BLaER1 treated with 17β-estradiol and CSF1 and Interleukin-3, amounts not matched to agents 10 nM and 100 nM (cell line): ENCODE measurements at regions not wholly inside any gene's neighbourhood (a gene's known extent, or its start where the extent isn't known, plus 50 kb on each side); places are given as distances from the start of the nearest gene placed in this dataset.
"Not testable (repeated sequence)": the region's sequence is repeated elsewhere in the genome, so short reads cannot be mapped to it uniquely, and the experiment has no call there.

Experiments used
- H3K27ac ChIP-seq, 11 experiments: shearing (Covaris generic); formaldehyde crosslinking; 2 replicates each; pipeline ENCODE4 v1.8.1; 2022
- H3K27me3 ChIP-seq, 11 experiments: shearing (Covaris generic); formaldehyde crosslinking; 2 replicates each; pipeline ENCODE4 v1.8.1; 2022
- H3K36me3 ChIP-seq, 11 experiments: shearing (Covaris generic); formaldehyde crosslinking; 2 replicates each; pipeline ENCODE4 v1.8.1; 2022
- H3K4me1 ChIP-seq, 10 experiments: shearing (Covaris generic); formaldehyde crosslinking; 2 replicates each; pipeline ENCODE4 v1.8.1; 2022
- H3K4me2 ChIP-seq, 11 experiments: shearing (Covaris generic); formaldehyde crosslinking; 2 replicates each; pipeline ENCODE4 v1.8.1; 2022
- H3K4me3 ChIP-seq, 10 experiments: shearing (Covaris generic); formaldehyde crosslinking; 2 replicates each; pipeline ENCODE4 v1.8.1; 2022
- H3K9ac ChIP-seq, 11 experiments: shearing (Covaris generic); formaldehyde crosslinking; 2 replicates each; pipeline ENCODE4 v1.8.1; 2022
- H3K9me3 ChIP-seq, 11 experiments: shearing (Covaris generic); formaldehyde crosslinking; replicated peaks in 1 of 11; 2 replicates each; pipeline ENCODE4 v1.8.1; 2022
- H4K20me1 ChIP-seq, 11 experiments: shearing (Covaris generic); formaldehyde crosslinking; 2 replicates each; pipeline ENCODE4 v1.8.1; 2022
- Cebpa-rat ChIP-seq, 11 experiments: shearing (Covaris generic); IDR thresholded peaks; 2 replicates each; pipeline ENCODE4 v1.8.1; 2022

- Histone ChIP-seq H3K9me3 (peaks cover 0 to 2% (median 0%) of the 10 kb centered on the region in 11 experiments; a peak in 1 of 22 replicates), H3K4me1 (peaks cover 0 to 25% (median 13%) of the 10 kb centered on the region in 10 experiments; a peak in 13 of 20 replicates), H3K9ac (no peak overlapping the region), H3K4me3 (no peak overlapping the region), H3K4me2 (peak overlapping the region in 8 of 11 experiments; percentile 2 to 54 (median 36); a peak in 13 of 22 replicates), H3K36me3 (no peaks in the 10 kb centered on the region), H4K20me1 (no peaks in the 10 kb centered on the region), H3K27me3 (no peaks in the 10 kb centered on the region), H3K27ac (no peak overlapping the region)
- no peak for TF ChIP-seq Cebpa-rat (IDR thresholded peaks at IDR 0.05)
Observed at GRCh38 chr11:134724106-134724778, 312.2 kb upstream of the B3GAT1 start.

GRCh38 chr11:134720691-134721070 lies 308.6 kb upstream of the B3GAT1 start:
- H3K27me3 ChIP-seq, H3K36me3 ChIP-seq, H3K4me3 ChIP-seq, H3K27ac ChIP-seq, H3K9ac ChIP-seq, H3K4me2 ChIP-seq, H3K9me3 ChIP-seq, H4K20me1 ChIP-seq: not testable (repeated sequence)
- H3K4me1 ChIP-seq: peaks cover 0 to 15% (median 13%) of the 10 kb centered on the region in 10 experiments; a peak in 13 of 20 replicates

DNA sequence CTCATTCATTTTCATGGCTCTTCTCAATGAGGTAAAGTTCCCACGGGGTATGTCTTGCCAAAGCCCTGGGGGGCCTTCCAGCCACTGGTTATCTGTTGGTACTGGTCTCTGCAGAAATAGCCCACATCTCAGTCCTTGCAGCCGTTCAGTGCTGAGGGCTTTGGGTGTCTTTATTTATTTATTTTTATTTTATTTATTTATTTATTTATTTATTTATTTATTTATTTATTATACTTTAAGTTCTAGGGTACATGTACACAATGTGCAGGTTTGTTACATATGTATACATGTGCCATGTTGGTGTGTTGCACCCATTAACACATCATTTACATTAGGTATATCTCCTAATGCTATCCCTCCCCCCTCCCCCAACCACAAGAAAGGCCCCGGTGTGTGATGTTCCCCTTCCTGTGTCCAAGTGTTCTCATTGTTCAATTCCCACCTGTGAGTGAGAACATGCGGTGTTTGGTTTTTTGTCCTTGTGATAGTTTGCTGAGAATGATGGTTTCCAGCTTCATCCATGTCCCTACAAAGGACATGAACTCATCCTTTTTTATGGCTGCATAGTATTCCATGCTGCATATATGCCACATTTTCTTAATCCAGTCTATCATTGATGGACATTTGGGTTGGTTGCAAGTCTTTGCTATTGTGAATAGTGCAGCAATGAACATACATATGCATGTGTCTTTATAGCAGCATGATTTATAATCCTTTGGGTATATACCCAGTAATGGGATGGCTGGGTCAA lies 308.1 kb upstream of the B3GAT1 start:
- not testable (repeated sequence) for H3K4me1 ChIP-seq, H3K9me3 ChIP-seq, H3K4me2 ChIP-seq, H3K4me3 ChIP-seq, H3K36me3 ChIP-seq, H3K9ac ChIP-seq, H3K27me3 ChIP-seq, H3K27ac ChIP-seq, H4K20me1 ChIP-seq

DNA sequence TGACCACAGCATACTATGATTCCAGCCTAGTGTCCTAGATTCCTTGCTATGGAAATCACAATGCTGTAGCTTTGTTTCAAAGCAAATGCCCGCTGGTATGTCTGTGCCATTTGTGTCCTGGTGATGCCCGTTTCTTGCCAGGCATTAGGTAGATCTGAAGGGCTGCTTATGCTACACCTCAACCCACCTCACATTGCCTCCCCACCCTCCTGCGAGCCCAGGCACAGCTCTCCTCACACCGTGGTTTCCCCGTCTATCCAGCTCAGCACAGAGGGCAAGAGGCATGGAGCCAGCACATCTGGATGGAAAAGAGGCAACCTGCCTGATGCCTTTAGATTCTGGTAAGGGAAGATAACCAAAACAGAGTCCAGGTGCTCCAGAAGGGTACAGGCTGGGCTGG lies 307.4 kb upstream of the B3GAT1 start:
- Histone ChIP-seq H3K9me3 (peaks cover 0 to 2% (median 0%) of the 10 kb centered on the region in 11 experiments; a peak in 1 of 22 replicates), H3K4me3 (no peak overlapping the region), H3K27me3 (no peaks in the 10 kb centered on the region), H3K27ac (no peak overlapping the region), H3K36me3 (no peaks in the 10 kb centered on the region), H3K4me1 (peaks cover 0 to 4% (median 2%) of the 10 kb centered on the region in 10 experiments; a peak in 12 of 20 replicates), H3K9ac (no peak overlapping the region), H4K20me1 (no peaks in the 10 kb centered on the region), H3K4me2 (no peak overlapping the region)
- TF ChIP-seq Cebpa-rat (IDR thresholded peaks at IDR 0.05): no peak

DNA sequence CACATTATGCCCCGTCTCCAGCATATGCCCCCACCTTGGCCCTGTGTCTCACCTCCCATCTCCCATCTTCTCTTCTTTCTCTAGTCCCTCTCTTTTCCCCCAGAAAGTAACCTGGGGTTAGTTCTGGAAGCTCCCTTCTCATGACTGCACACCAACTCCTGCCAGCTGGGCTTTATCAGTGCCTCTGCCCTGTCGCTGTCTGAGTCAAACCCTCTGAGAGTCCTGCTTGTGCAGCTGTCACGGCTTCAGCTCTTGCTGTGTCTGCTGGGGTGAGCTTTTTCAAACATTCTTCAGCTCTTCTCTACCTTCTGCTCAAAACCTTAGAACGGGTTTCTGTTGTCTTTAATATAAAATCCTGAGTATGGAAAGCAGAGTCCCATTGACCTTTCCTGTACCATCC lies 304.5 kb upstream of the B3GAT1 start:
- no peaks in the 10 kb centered on the region for H4K20me1 ChIP-seq
- no peak overlapping the region for H3K27ac ChIP-seq
- no peak overlapping the region for H3K9ac ChIP-seq
- peaks cover 0 to 9% (median 7%) of the 10 kb centered on the region in 10 experiments; a peak in 11 of 20 replicates for H3K4me1 ChIP-seq
- no peaks in the 10 kb centered on the region for H3K36me3 ChIP-seq
- TF ChIP-seq Cebpa-rat (IDR thresholded peaks at IDR 0.05): no peak
- no peaks in the 10 kb centered on the region for H3K27me3 ChIP-seq
- H3K9me3 ChIP-seq: peaks cover 0 to 2% (median 0%) of the 10 kb centered on the region in 11 experiments; a peak in 1 of 22 replicates
- H3K4me2 ChIP-seq: no peak overlapping the region
- no peak overlapping the region for H3K4me3 ChIP-seq

- Histone ChIP-seq H3K9me3 (no peaks in the 10 kb centered on the region), H3K27ac (no peak overlapping the region), H3K36me3 (no peaks in the 10 kb centered on the region), H3K27me3 (no peaks in the 10 kb centered on the region), H3K9ac (no peak overlapping the region), H3K4me1 (peaks cover 0 to 9% (median 7%) of the 10 kb centered on the region in 10 experiments; a peak in 11 of 20 replicates), H3K4me3 (no peak overlapping the region), H3K4me2 (peak overlapping the region in 7 of 11 experiments; percentile 16 to 47 (median 35); a peak in 8 of 22 replicates), H4K20me1 (no peaks in the 10 kb centered on the region)
- no peak for TF ChIP-seq Cebpa-rat (IDR thresholded peaks at IDR 0.05)
Observed at GRCh38 chr11:134714021-134714656, 302.1 kb upstream of the B3GAT1 start.

- TF ChIP-seq Cebpa-rat (IDR thresholded peaks at IDR 0.05): no peak
Observed at GRCh38 chr11:134712228-134713145, 300.4 kb upstream of the B3GAT1 start.

DNA sequence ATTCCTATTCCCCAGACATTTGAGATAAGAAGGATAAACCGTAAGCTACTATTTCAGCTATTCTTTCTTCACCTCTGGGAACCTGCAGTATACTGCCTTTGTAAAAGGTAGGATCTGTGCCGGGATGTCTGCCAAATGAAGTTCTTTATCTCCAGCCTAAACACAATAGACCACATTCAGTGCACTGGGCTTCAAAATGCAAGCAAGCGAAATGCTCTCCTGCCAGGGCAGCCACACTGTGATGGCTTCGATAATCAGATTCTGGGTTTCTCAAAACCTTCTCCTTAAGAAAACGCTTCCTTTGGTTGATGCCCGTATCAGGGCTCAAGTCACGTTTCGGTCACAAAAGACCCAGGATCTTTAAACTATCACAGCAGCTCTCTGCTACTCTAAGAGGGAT lies 299.5 kb upstream of the B3GAT1 start:
- no peak overlapping the region for H3K9ac ChIP-seq
- TF ChIP-seq Cebpa-rat (IDR thresholded peaks at IDR 0.05): no peak
- H3K4me2 ChIP-seq: no peak overlapping the region
- H3K27ac ChIP-seq: no peak overlapping the region
- H3K36me3 ChIP-seq: no peaks in the 10 kb centered on the region
- peaks cover 0 to 9% (median 7%) of the 10 kb centered on the region in 10 experiments; a peak in 11 of 20 replicates for H3K4me1 ChIP-seq
- H4K20me1 ChIP-seq: no peaks in the 10 kb centered on the region
- H3K27me3 ChIP-seq: no peaks in the 10 kb centered on the region
- no peak overlapping the region for H3K4me3 ChIP-seq
- no peaks in the 10 kb centered on the region for H3K9me3 ChIP-seq

More at GRCh38 chr11:134712228-134713145, 300.4 kb upstream of the B3GAT1 start:
- Histone ChIP-seq H3K9ac (no peak overlapping the region), H3K4me1 (peaks cover 0 to 9% (median 7%) of the 10 kb centered on the region in 10 experiments; a peak in 11 of 20 replicates), H3K36me3 (no peaks in the 10 kb centered on the region), H3K4me2 (no peak overlapping the region), H3K9me3 (no peaks in the 10 kb centered on the region), H4K20me1 (no peaks in the 10 kb centered on the region), H3K27ac (no peak overlapping the region), H3K4me3 (no peak overlapping the region), H3K27me3 (no peaks in the 10 kb centered on the region)
